HS-5 (cell line): ENCODE measurements at regions not wholly inside any gene's neighbourhood (a gene's known extent, or its start where the extent isn't known, plus 50 kb on each side); places are given as distances from the start of the nearest gene placed in this dataset.
A peak's percentile ranks its signal among the peaks of the same experiment; 100 is the strongest.
"Not testable (repeated sequence)": the region's sequence is repeated elsewhere in the genome, so short reads cannot be mapped to it uniquely, and the experiment has no call there.

Experiments
- DNase-seq: peaks from one replicate; pipeline ENCODE4 v3.0.0-alpha.2; 2012; ENCODE audit warnings: low read depth

- peak; percentile 11 for DNase-seq
Measured at GRCh38 chr2:21966139-21966538, 842.4 kb downstream of the TDRD15 start.

DNA sequence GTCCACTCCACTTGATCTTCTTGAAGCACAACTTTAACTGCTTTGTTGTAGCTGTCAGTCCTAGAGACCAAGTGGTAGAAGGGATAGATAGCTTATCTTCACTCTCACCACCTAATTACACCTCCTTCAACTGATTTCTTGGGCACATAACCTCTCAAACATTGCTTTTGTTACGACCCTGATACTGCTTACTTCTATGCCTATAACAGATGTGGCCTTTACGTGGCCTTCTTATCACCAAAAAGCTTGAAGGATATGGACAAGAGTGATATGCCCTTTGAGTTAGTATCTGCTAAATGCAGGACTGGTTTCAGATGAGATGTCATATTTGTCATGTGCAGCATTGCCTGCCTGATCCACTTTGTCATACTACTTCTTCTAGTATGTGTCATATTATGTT is 847.2 kb downstream of the TDRD15 start:
- DNase-seq: no peak

GRCh38 chr2:21972586-21972985 is 848.8 kb downstream of the TDRD15 start:
- DNase-seq: no peak

- DNase-seq: no peak
Measured at GRCh38 chr2:21981127-21981526, 857.4 kb downstream of the TDRD15 start.

- no peak for DNase-seq
Measured at GRCh38 chr2:21993002-21993401, 869.2 kb downstream of the TDRD15 start.

- no peak for DNase-seq
Measured at GRCh38 chr2:21996339-21996738, 872.6 kb downstream of the TDRD15 start.

DNA sequence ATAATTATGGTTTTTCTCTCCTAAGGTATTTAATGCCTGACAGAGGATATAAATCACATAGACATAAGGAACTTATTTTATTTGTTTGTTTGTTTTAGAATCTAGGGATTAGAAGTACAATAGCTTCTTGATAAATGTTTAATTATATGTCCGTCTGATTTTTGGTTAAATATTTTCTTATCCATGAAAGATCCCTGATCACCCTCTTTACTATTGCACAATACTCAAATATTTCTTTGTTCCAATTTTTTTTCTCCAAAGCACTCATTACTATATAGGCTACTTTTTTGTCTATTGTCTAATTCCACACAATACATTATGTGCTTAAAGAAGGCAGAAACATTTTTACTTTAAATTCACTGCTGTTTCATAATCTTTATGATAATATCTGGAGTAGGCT is 875.8 kb downstream of the TDRD15 start:
- no peak for DNase-seq

GRCh38 chr2:22002066-22002465 is 878.3 kb downstream of the TDRD15 start:
- DNase-seq: no peak

DNA sequence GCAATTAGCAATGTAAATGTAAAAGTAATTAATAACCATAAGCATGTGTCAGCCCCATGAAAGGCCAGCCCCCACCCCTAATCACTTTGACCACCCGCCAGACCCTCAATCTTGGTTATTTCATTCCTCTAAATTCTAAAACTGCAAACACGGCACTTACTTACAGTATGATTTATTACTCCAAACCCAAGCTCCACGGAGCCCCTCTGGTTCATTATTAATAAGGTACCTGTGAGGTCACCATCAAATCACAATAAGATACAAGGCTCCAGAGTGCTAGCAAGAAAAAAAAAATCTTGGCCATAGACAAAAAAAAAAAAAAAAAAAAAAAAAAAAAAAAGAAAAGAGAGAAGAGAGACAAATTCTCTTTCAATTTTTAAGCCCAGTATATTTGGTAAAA is 879.5 kb downstream of the TDRD15 start:
- no peak for DNase-seq

DNA sequence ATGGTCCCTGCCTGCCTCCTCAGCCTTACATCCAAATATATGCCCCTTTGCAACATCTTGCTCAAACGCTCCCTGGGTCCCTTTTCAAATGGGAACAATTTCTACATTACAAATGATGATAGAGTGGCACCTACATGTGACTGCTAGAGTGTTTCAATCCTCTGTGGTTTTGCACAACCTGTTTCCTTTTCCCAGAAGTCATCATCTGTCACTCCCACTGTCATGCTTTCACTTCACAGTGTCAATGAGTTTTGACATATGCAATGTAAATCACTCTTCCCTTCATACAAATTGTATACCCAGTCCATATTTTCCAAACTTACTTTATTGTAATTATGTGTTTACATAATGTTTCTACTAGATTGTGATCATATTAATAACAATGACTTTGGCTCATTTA is 887.3 kb downstream of the TDRD15 start:
- DNase-seq: no peak

GRCh38 chr2:22020091-22020742 is 896.4 kb downstream of the TDRD15 start:
- no peak for DNase-seq

- no peak for DNase-seq
Measured at GRCh38 chr2:22027345-22028005, 903.7 kb downstream of the TDRD15 start.

DNA sequence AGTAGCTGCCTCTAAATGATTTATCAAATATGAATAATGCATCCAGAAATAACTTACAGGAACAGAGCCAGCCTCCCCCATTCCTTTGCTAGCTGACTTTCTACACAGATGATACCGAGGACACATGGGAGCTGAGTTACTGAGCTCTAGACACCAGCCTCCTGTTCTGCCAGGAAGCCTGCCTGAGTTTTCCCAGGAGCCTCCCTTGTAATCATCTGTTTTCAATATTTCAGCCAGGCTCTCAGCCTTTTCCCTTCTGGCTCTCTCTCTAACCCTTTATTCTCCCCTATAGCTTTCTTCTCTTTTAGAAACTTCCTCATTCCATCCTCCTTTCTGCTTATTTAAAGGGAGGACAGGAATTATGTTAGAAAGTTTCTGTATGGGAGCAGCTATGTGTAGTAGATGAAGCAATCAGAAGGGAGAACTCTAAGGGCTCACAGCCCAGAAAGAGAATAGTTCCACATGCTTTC is 911.6 kb downstream of the TDRD15 start:
- no peak for DNase-seq

DNA sequence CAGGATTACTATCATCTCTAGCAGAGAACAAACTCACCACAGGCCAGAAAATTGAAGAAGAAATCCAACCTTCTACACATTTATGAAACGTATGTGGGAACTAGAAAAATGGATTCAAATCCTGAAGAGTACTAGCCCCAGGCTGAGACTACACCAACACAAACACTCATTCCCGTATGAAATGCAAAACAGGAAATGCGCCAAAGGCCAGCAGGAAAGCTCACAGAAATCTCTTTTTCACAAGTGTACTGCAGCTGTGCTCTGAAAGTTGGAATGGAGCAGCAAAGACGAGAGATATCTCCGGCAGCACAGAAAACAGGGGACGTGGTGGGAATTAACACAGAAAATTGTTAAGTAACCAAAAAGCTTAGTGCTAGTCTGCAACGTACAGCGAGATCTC is 913.5 kb downstream of the TDRD15 start:
- no peak for DNase-seq

DNA sequence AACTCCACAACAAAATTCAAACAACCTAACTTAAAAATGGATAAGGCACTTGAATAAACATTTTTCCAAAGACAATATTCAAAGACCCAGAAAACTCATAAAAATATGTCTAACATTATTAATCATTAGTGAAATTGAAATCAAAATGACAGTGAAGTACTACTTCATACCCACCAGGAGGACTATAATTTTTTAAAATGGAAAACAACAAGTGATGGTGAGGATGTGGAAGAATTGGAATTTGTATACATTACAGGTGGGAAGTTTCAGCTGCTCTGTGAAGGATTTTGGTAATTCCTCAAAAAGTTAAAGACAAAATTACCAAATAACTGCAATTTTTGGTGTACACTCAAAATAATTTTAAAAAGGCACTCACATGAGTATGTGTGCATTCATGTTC is 920.0 kb downstream of the TDRD15 start:
- DNase-seq: no peak

GRCh38 chr2:22055784-22056620 is 932.2 kb downstream of the TDRD15 start:
- DNase-seq: no peak

GRCh38 chr2:22056621-22057132 is 932.9 kb downstream of the TDRD15 start:
- DNase-seq: no peak

DNA sequence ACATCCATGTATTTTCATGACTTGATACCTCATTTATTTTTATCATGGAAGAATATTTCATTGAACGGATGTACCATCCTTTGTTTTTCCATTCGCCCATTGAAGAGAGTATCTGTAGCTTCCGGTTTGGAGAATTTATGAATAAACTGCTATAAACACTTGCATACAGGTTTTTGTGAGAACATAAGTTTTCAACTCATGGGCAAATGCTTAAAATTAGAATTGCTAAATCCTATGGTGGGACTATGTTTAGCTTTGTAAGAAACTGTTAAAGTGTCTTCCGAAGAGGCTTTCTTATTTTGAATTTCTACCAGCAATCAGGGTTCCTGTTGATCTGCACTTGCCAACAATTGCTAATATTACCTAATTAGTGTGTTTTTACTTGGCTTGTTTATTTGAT is 938.9 kb downstream of the TDRD15 start:
- DNase-seq: no peak

GRCh38 chr2:22076454-22076853 is 952.7 kb downstream of the TDRD15 start:
- no peak for DNase-seq

- DNase-seq: no peak
Measured at GRCh38 chr2:22078701-22079100, 954.9 kb downstream of the TDRD15 start.

- no peak for DNase-seq
Measured at GRCh38 chr2:22079583-22079982, 955.8 kb downstream of the TDRD15 start.

DNA sequence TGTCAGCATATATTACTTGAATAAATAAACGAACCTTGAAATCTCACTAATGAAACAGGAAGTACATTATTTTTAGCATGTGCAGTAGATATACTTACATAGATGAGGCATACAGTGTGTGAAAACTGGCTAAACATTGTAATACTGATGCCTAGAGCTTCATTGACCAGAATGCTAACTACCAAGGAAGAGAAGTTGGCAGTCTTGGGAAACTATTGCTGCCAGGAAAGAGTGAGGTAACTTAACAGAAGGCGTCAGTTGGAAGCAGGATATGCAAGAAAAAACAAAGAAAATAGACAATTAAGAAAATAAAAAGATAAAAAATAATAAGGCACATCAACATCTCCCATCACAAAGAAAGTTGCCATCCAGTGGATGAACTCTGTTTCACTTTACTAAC is 963.0 kb downstream of the TDRD15 start:
- DNase-seq: no peak

GRCh38 chr2:22103617-22104016 is 979.8 kb downstream of the TDRD15 start:
- not testable (repeated sequence) for DNase-seq
